SW 1271 (cell line): ENCODE measurements at regions not wholly inside any gene's neighbourhood (a gene's known extent, or its start where the extent isn't known, plus 50 kb on each side); places are given as distances from the start of the nearest gene placed in this dataset.

Experiments used
- DNase-seq, 2 experiments: peaks; one replicate each; lab custom pipeline; 2025; lab: John Stamatoyannopoulos, UW

- DNase-seq, result no peak
These were observed 210.6 kb upstream of the FAT1 start for GRCh38 chr4:186934244-186934643.

DNA sequence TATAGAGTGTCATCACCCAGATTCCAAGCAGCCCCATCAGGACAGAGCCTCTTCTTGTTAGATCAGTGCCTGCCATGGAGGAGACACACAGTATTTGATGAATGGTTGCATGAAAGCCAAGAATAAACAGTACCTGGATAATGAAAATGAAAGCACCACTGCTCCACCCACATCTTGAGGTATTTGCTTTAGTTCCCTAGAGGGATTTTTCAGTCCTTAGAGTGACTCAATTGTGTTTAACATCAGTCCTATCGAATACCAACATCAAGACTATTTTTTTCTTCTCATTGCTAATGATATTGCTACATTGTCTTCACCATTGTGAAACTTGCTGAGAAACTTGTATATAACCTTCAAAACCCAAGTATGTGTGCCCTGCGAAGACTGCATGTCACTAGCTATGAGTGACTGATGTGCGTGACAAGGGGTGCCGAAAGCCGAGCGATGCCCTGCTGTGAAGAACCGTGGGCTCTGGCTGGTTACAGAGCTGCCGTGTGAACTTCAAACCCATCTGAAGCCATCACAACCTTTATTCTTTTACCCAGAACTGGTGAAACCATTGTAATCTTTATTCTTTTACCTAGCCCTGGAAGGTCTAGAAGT is 211.3 kb upstream of the FAT1 start:
- no peak for DNase-seq

DNA sequence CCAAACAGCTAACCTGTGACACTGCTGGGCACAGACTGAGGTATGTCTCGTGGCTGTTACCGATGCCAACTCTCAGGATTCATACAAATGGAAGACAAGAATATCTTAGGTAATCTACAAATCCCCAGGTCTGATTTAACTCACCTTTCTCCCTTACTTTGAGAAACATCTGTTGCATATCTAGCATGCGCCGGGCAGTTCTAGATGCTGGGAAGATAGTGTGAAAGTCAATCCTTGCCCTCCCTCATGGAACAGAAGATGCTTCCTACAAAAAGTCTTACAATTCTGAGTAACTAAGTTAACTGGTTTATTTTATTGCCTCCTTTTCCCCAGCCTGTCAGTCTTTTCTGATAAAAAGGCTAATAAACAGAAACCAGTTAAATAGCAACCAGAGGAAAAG is 212.2 kb upstream of the FAT1 start:
- no peak for DNase-seq

GRCh38 chr4:186936496-186937375 is 213.1 kb upstream of the FAT1 start:
- DNase-seq, result peak in 1 of 2 experiments; percentile 13

- no peak for DNase-seq
These were observed 215.6 kb upstream of the FAT1 start for GRCh38 chr4:186939226-186939625.

DNA sequence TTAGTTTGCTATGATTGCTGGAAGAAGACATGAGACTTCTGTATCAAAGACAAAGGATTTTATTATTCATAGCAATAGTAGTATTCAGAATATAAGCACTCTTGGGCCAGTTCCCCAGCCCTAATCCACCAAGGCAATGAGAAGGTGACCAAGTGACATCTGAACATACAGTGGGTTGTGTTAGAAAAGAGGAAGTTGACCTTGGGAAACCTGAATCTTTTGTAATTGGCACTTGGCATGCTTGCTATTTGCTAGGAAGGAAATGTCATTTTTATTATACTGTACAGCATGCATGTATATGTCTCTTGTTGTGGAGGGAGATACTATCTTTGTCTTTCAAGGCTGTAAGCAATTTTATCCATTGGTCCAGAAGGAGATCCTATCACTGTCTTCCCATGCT is 216.1 kb upstream of the FAT1 start:
- DNase-seq, result no peak

DNA sequence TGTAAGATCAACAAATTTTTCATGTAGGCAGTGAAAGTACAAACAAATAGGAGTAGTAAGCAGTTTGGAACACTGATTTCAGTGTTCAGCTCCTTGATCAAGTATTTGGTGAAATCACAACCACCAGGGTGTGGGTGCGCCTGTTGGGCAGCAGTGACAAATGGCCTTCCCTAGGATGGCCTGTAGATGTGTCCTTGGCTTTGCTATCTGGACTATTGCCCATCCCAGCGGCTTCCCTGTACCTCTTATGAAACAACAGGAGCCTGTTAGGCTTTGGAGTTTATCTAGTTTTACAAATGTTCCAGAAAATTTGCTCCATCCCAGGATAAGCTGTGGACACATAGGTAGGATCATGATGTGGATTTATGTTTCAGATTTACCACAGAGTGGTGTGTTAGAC is 216.8 kb upstream of the FAT1 start:
- DNase-seq, result no peak

DNA sequence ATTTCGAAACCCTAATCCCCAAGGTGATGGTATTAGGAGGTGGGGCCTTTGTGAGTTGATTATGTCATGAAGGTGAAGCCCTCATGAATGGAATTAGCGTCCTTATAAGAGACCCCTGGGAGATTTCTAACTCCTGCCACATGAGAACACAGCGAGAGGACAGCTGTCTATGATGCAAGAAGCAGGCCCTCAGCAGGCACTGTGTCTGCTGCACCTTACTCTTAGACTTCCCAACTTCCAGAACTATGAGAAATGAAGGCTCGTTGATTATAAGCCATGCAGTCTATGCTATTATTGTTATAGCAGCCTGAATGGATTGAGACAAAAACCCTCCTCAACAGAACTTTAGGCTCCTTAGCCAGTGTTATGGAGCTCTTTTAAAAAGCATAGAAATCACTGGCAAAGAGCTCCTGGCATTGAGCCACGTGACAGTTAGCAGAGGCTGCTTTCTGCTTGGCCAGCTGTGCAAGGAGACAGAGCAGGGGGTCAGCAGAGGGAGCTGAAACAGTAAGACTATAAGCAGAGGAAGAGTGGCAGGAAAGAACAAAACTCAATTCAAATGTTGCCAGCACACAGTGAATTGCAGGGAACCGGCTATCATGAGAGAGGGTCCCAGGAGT is 219.2 kb upstream of the FAT1 start:
- no peak for DNase-seq

DNA sequence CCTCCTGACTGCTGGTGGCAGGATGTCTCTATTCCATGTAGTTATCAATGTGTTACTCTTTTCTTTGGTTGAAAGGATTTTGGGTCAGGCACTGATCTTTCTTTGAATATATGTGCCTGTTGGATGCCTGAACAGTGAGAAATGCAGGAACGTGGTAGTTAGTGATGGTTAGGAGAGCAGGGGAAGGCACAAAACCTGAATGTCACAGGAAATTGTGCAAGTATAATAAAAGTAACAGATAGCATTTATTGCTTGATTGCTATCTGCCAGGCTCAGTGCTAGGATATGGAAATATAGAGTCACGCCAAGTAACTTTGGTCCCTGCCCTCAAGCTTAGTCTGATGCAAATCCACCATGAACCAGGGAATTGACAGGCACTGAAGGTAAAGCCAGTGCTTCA is 219.8 kb upstream of the FAT1 start:
- no peak for DNase-seq

DNA sequence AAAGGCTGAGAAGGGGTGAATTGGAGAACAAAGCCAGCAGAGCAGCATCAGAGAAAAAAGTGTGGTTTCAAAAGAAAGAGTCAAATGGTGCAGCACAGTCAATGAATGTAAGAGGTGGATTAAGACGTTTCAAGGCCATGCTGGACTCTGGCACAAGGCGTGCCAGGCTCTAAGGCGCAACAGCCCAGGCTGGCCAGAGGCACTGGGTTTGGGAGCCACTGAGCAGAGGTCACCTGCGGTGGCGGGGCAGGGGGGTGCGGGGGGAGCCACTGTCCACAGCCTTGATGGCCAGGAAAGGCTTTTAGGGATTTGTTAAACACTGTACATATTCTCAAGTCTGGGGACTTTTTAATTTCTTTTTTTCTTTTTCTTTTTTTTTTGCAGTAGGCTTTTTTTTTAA is 222.5 kb upstream of the FAT1 start:
- DNase-seq, result no peak

DNA sequence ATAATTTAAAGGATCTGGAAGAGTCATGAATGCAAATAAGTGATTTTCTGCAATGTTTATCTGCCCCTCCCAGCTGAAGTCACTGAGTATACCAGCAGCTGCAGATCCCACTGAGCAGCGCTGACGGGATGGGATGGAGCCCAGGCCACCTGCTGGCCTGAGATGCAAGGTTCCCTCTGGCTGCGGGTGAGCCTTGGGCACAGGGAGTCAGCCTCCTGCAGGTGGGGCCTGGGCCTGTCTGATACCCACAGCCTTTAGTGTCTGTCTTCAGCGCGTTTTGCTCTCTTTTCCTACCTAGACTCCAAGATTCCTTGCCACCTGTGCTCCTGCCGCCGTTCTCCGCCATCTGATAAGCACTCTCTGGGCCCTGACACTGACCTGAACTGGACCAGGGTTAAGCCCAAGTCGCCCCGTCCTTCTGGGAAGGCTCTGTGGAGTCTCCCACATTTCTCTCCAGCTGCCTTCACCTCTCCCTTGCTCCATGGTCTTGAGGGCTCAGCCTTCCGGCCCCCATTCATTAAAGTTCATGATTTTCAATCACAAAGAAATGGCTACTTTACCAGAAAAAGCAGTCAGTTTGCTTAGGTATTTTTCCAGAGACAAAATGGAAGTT is 223.1 kb upstream of the FAT1 start:
- peak in 1 of 2 experiments; percentile 7 for DNase-seq

DNA sequence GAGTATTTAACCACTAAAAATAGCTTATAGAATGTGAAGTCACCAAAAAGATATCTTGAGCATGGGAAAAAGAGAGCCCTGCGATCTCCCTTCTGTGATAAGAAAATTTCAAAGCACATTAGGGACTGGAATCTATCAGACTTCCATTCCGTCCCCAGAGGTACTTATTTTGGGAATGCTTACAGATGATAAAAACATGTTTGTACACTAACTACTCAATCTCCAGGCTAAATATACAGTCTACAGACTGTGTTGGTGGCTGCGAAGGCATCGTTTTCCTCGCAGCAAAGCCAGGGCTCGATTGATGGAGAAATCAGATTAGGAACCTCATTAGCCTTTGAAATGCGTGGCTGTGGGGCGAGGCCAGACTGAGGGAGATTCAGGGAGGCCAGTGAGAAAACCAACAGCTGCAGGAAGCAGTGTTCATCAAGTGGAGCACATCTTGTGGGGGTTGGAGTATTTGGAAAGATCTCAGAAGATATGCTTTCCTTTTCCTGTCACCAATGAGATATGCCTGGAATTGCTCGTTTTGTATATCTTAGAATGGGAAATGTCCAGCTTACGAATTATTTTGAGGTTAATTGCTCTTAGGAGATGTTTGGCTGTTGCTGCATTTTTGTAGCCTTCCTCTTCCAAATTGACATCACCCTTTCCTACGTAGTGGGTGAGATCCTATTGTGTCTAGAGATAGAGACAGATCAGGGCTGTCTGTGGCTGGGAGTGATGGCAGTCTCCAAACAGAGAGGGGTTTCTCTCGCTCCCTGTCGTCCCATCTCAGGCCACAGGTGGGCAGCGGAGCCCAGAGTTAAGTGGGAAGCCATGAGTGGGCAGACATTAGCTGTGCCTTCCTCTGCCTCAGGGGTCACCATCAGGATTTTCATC is 224.9 kb upstream of the FAT1 start:
- DNase-seq, result no peak

DNA sequence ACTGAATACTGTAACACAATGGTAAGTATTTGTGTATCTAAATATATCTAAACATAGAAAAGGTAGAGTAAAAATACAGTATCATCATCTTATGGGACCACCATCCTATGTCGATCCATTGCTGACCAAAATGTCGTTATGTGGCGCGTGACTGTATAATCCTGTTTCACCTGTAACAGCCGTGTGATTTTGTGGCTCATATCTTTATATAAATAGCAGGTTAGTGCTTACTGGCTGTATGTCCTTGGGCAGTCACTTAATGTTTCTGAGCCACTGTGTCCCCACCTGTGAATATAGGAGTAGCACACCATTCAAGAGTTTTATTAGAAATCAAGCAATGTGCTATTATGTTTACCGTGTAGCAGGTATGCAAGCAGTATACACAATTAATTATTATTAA is 226.2 kb upstream of the FAT1 start:
- DNase-seq, result no peak

- DNase-seq, result no peak
These were observed 229.1 kb upstream of the FAT1 start for GRCh38 chr4:186952709-186953108.

GRCh38 chr4:186953599-186954260 is 230.1 kb upstream of the FAT1 start:
- DNase-seq, result no peak

GRCh38 chr4:186954509-186954908 is 230.9 kb upstream of the FAT1 start:
- no peak for DNase-seq

DNA sequence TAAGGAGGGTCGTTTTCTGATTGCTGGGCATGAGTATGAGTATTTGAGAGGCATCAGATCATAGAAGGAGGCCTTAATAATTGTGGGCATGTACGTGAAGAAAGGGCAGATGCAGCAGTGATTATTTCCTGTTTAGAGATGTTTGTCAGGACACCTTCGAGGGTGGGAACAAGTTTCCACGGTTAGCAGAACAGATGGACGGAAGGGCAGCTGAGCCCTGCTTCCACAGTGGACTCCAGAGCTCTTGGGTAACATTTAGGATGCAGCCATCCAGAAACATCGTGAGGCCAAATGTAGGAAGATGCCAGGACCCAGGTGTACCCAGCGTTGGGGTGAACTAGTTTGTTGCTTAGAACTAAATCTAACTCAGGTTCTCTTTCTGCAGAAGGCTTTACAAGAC is 231.3 kb upstream of the FAT1 start:
- DNase-seq, result no peak

DNA sequence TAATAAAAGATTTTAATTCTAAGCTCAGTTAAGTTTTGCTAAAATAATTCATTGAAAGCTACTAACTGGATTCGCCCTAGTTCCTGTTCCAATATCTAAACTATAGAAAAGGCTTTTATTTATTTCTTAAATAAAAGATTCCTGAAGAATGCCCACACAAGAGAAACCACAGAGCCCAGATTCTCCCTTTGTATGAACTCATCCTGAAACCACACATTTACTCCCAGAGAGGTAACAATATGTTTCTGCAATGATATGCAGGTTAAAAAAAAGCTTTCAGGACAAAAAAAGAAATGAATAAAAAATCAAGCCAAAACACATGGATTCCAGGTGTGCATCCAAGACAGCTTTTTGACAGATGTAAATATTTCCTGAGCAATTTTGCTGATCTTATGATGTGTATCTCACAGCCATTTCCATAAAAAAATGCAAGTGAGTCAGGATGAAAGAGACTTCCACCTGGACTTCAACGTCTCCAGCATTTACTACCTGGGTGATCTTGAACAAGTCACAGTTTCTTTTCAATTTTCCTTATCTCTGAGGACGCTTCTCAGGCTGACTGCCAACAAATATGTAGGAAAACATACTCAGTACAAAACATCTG is 234.4 kb upstream of the FAT1 start:
- no peak for DNase-seq

- no peak for DNase-seq
These were observed 235.2 kb upstream of the FAT1 start for GRCh38 chr4:186958726-186959350.
